GM20000 (cell line): ENCODE measurements at regions not wholly inside any gene's neighbourhood (a gene's known extent, or its start where the extent isn't known, plus 50 kb on each side); places are given as distances from the start of the nearest gene placed in this dataset.

Experiments used
- DNase-seq: peaks from one replicate; pipeline ENCODE4 v3.0.0; 2012; ENCODE audit warnings: low spot score
- TF ChIP-seq, protein P1 (sequence below): IDR thresholded peaks from 2 replicates; pipeline ENCODE4 v1.5.1; 2012; ENCODE audit warnings: mild to moderate bottlenecking, control low read depth; ENCODE audit errors: extremely low read depth, missing control alignments

DNA sequence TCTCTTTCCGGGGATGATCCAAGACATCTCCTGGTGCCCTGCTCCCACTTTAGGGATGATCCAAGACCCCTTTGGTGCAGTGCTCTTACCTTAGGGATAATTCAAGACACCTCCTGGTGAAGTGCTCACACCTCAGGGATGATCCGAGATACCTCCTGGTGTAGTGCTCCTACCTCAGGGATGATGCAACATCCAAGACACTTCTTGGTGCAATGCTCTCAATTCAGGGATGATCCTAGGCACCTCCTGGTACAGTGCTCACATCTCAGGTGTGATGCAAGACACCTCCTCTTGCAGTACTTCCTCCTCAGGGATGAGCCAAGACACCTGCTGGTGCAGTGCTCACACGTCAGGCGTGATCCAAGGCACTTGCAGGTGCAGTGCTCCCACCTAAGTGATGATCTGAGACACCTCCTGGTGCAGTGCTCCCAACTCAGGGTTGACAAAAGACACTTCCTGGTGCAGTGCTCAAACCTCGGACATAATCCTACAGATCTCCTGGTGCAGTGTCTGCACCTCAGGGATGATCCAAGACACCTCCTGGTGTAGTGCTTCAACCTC is 122.3 kb downstream of the ASB1 start:
- TF ChIP-seq, protein P1, sequence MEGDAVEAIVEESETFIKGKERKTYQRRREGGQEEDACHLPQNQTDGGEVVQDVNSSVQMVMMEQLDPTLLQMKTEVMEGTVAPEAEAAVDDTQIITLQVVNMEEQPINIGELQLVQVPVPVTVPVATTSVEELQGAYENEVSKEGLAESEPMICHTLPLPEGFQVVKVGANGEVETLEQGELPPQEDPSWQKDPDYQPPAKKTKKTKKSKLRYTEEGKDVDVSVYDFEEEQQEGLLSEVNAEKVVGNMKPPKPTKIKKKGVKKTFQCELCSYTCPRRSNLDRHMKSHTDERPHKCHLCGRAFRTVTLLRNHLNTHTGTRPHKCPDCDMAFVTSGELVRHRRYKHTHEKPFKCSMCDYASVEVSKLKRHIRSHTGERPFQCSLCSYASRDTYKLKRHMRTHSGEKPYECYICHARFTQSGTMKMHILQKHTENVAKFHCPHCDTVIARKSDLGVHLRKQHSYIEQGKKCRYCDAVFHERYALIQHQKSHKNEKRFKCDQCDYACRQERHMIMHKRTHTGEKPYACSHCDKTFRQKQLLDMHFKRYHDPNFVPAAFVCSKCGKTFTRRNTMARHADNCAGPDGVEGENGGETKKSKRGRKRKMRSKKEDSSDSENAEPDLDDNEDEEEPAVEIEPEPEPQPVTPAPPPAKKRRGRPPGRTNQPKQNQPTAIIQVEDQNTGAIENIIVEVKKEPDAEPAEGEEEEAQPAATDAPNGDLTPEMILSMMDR, result no peak
- DNase-seq, result no peak

DNA sequence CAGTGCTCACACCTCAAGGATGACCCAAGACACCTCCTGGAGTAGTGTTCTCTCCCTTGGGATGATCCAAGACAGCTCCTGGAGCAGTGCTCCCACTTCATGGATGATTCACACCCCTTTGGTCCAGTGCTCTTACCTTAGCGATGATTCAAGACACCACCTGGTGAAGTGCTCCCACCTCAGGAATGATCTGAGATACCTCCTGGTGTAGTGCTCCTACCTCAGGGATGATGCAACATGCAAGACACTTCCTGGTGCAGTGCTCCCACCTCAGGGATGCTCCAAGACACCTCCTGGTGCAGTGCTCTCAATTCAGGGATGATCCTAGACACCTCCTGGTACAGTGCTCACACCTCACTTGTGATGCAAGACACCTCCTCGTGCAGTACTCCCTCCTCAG is 123.1 kb downstream of the ASB1 start:
- DNase-seq, result no peak
- TF ChIP-seq, protein P1, result no peak

DNA sequence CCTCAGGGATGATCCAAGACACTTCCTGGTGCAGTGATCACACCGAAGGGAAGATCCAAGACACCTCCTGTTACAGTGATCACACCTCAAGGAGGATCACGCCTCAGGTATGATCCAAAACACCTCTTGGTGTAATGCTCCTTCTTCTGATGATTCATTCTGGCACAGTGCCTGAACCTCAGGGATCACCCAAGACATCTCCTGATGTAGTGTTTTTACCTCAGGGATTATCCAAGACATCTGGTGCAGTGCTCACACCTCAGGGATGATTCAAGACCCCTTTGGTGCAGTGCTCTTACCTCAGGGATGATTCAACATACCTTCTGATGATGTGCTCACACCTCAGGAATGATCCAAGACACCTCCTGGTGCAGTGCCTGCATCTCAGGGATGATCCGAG is 124.4 kb downstream of the ASB1 start:
- no peak for DNase-seq
- TF ChIP-seq, protein P1, result no peak

DNA sequence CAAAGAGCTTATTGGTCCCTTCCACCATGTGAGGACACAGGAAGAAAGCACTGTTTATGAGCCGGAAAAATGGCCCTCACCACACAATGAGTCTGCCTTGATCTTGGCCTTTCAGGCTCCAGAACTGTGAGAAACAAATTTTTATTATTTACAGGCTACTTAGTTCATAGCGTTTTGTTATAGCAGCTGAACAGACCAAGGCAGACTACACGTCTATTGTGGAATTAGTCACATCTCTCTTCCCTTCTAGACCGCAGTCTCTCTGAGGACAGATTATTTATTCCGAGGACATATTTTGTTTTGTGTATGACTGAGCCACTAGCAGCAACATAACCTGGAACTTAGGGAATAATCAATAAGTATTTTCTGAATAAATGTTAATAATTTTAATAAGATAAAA is 125.5 kb downstream of the ASB1 start:
- TF ChIP-seq, protein P1, result no peak
- DNase-seq, result no peak

DNA sequence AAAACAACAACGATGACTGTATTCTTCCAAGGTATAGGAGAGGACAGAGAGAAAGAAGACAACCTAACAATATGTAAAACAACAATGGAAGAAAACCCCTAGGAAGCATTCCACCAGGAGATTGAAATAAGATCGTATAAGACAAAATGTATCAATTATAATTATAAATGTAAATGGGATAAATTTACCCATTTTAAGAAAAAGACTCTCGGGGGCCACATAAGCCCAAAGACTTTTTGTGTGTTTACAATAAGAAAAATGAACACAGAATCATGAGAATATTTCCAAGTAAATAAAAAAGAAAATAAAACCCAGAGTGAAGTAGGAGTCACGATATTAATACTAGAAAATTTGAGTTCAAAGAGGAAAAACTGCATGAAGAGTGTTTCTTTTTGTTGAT is 126.4 kb downstream of the ASB1 start:
- TF ChIP-seq, protein P1, result no peak
- no peak for DNase-seq

DNA sequence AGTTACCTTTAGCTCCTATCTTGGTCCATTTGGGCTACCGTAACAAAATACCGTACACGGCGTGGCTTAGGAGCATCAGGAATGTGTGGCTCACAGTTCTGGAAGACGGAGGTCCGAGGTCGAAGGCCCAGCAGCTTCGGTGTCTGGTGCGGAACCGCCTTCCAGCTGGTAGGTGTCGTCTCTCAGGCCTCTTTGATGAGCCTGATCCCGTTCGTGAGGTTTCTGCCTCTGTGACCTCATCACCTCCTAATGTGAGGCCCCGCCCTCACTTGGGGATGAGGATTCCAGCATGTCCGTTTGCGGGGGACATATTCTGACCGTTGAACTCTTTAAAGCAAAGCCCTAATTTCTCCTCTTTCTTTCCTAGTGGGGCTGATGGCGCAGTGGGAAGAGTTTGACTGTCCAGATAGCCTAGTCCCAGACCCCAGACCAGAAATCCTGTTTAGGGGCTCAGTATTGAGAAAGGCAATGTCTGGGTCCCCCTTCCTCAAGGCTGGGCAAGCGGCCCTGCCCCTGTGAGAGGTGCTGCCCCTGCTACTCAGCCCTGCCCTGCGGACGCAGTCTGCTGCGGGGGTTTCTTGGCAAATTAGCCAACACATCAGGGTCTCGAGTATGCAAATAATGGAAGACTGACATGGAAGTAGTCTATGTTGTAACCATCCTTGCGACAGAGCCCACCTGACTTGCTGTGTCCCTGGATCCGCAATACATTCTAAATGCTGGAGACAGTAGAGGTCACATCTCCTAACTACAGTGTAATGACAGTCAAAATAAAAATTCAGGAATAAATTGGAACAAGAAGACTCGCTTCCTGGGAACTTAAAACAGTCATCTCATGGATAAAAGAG is 128.0 kb downstream of the ASB1 start:
- DNase-seq, result no peak
- TF ChIP-seq, protein P1, result no peak

DNA sequence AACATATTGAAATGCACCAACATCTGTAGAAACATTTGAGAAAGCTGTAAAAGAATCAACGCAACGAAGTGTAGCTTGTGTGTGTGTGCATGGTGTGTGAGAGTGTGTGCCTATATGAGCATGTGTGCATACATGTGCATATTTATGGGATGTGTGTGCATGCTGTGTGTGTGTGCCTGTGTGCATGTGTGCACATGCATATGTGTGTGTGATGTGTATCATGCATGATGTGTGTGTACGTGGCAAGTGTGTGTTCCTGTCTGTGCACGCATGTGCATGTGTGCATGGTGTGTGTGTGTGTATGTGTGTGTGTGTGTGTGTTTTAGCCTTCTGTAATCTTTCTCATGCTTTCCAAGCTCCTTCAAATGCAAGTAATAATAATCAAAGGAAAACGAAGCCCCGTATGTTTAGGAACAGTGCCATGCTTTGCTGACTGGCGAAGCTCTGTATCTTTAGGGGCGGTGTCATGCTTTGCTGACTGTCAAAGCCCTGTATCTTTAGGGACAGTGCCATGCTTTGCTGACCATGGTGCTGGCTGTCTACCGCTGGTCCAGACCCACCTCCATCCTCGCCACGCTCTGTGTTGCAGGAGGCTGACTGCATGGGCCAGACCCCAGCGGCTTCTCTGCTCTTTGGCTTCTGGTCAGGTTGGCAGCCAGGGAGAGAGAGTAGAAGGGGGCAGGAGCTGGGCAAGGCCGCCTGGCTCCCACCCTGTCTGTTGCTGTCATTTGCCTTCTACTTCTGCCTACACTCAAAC is 129.2 kb downstream of the ASB1 start:
- TF ChIP-seq, protein P1, result no peak

More for the DNA sequence above, 129.2 kb downstream of the ASB1 start:
- no peak for DNase-seq
